Activated CD4-positive, alpha-beta T cell treated with anti-CD3 and anti-CD28 coated beads, Interleukin-2, amount 50 U/mL, for 24 hours (primary cell): ENCODE measurements at regions not wholly inside any gene's neighbourhood (a gene's known extent, or its start where the extent isn't known, plus 50 kb on each side); places are given as distances from the start of the nearest gene placed in this dataset.

Experiments used
- DNase-seq, 2 donors: peaks; one replicate each; pipeline ENCODE4 v3.0.0-alpha.2; 2020; ENCODE audit warnings: low read depth in 1 of 2, low spot score in 1 of 2

DNA sequence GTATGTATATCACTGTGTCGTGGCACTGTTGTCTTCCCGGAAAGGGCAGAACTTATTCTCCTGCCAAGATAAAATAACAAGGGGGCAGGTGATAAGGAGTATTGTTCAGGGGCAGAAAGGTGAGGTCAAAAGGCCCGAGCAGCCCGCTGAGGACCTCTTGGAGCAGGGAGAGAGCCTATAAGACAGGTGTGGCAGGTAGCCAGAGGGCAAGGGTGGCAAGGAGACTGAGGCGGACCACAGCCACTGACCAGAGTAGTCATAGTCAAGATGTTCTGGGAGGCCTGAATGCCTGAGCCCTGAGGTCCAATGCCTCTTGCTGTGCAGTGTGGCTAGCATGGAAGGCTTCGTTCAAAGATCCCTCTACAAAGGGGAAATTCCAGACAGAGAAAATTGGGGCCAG is 172.3 kb upstream of the CHRNA7 start:
- DNase-seq: no peak

DNA sequence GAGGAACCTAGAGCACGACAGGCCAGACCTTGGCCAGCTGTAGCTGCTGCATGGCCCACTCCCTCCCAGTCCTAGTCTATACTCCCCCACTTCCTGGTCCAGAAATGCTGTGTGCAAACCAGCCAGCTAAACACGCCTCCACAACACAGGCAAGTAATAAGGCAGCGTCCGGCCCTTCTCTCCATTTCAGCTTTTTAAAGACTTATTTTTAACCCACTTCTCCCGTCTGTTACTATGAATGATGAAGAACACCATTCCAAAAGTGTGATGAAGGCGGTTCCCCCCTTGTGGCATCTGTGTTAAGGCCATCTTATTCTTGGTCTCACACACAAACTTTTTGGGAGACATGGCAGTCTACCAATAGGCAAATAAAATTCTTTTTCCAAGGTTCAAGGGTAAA is 164.1 kb upstream of the CHRNA7 start:
- DNase-seq: no peak

DNA sequence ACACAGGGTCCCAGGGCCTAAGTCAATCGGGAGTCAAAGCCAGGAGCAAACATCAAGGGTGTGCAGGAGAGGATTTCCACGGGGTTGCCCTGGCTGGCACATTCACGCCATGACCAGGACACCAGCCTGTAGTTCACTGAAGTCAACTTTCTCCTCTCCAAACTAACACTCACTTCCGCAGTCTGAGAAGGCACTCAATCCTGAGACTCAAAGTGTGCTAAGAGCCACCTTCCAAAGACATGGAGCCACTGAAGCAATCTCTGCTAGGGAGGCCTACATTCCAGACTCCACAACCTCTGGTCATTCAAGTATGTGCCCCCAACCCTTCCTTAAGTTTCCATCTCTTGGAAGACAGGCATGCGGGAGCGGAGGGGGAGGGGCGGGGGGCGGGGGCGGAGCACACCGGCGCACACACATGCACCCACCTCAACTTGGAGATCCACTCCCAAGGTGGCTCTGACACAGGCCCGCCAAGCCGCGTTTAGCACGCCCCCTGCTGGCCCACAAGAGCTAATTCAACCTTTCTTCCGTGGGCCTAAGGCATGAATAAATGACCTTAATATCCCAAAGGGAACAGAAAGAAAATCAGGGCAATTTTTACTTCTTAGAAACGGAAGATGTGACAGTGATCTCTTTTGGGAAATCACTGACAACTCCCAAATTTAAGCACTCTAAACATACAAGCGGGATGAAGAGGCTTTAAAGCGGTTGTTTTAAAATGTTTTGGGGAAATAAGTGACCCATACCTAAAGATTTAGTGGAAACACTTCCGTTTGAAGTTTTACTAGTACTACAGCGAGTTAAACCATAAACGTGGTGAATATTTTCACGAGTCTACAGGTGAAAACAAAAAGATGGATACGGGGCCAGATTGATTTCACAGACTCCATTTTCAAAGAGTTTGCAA is 162.5 kb upstream of the CHRNA7 start:
- DNase-seq: peak; percentile 12 to 23

DNA sequence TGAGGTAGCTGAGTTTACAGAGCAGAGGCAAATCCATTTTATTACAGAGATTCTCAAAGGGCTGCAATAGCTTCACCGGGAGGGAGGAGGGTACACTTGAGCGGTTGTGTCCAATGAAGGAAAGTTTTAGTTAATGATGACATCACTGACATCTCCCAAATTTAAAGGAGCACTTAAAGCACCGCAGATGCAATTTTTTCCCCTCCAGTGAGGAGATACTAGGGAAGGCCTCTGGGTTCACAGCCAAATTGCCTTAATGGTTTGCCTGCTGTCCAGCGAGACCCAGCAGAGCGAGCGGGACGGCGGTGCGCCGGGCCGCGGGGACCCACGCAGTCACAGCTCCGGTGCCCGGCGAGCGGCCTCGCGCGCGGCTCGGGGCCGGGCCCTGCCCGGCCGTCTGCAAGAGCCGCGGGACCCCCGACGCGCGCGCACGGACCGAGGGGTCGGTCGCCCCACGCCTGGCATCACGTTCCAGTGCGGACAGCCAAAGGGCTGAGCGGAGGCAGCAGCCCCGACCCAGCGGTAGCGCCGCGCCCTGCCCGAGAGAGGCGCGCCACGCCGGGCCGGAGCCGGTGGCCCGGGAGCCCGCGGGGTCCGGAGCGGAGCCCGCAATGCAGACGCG is 160.5 kb upstream of the CHRNA7 start:
- DNase-seq: no peak

DNA sequence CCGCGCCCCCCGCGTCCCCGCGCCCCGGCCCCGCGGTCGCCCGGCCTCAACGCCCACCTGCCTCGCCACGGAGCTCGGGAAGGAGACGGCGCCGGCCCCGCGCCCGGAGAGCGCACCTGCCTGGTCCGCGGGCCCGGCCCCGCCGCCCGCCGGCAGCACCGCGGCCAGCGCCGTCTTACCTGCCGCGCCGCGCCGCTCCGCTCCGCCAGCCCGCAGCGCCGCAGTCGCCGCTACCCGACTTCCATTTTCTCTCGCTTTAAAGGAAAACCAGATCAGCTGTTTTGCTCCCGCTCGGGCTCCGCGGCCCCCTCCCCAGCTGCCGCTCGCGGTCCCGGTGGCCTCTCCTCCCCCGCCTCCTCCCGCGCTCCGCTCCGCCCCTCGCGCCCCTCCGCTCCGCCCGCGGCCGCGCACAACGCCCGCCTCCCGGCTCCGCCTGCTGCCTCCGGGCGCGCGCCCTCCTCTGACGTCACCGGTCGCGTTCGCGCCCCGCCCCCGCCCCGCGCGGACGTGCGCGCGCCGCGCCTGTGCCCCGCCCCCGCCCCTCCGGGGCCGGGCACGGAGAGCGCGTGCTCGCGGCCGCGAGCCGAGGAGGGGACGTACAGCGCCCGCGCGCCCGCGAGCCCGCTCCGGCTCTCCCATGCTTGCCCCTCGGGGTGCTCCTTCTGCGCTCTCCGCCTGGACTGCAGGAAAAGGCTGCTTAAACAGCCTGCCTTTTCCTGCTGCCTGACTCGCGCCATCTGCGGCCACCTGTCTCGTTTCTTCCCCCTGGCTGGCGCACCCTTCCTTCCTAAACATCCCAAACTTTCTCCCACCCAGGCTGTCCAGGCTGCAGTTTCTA is 159.8 kb upstream of the CHRNA7 start, which contains the start of gene OTUD7A:
Gene OTUD7A, minus strand, starts transcription at position 346 of the 838 bp plus-strand sequence.
- peak; percentile 67 to 70 for DNase-seq

DNA sequence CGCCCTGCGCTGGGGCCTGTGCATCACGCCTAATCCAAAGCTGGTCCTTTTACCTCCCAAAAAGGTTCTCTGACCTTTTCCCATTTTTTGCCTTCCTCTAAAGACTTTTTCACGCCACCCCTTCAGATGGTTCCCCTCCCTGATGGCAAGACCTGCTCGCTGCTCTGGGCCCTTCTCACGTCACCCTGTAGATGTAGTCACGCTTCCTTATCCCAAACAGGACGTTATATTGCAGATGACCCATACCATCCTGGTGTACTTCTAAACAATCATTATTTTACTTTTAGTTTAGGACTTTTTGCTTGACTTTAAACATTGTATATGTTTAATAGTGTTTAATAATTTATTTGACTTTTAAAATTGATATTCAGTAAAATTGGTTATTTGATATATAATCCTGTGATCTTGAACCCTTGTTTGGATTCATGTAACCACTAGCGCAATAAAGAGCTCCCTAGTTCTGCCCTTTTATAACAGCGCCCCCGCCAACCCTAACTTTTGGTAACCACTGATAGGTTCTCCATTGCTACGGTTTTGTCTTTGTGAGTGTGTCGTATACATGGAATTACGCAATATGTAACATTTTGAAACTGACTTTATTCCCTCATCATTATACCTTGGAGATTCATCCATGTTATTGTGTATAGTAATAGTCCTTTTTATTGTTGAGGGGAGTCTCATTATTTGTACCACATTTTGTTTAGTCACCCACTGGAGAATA is 159.0 kb upstream of the CHRNA7 start:
- DNase-seq: no peak

DNA sequence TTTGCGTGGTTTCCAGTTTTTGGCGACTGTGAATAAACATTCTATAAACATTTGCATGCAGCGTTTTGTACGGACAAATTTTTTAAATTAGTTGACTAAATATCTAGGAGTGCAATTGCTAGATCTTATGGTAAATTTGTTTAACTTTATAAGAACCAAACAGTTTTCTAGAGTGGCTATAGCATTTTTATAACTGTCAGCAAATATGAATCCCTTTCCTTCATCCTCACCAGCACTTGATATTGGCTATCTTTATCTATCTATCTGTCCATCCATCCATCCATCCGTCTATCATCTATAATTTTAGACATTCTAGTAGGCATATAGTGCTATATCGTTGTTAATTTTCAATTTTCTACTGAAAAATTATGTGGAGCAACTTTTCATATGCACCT is 158.4 kb upstream of the CHRNA7 start:
- no peak for DNase-seq

DNA sequence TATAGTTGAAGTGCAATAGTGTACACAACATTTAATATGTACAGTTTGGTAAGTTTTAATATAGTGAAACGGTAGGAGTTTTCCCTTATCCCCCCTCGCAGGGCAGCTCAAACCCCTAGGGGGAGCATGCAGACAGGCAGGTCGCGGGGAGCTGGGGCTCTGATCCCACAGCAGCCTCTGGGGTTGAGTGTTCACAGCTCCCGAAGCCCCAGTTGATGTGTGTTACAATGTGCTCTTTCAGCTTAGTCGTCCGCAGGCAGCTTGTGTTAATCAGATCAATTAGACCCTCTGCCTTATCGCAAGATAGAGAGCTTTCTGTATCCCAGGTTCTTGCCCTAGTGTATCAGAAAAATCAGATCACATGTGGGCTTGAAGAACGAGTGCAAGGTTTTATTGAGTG is 143.1 kb upstream of the CHRNA7 start:
- DNase-seq: no peak

DNA sequence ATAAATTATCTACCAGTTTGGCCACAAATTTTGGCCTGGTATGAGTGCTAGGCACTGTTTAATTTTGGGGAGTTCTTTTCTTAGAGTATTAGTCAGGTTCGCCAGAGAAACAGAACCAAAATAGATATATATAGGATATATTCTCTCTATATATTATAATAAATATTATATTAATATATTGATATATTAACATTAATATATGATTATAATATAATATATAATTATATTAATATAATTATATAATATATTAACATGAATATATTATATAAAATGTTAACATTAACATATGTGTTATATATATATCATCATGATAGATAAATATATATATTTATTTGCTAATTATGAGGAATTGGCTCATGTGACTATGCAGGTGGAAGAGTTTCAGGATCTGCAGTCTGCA is 137.8 kb upstream of the CHRNA7 start:
- no peak for DNase-seq

DNA sequence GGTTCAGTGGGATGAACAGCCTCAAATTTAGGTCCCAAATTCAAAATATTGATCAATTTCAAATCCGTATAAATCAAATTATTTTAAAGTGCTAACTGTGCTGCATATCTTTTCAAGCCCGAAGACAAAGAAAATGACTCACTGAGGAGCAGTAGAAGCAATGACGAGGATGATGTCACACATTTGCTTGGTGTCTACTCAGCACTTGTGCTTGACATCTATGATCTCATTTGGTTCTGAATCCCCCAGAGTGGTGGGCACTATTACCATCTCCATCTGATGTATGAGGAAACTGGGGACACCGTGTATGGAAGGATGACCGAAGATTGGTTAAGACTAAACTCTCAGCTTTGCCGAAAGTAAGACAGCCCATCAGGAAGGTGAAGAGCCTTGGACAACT is 136.5 kb upstream of the CHRNA7 start:
- DNase-seq: no peak

DNA sequence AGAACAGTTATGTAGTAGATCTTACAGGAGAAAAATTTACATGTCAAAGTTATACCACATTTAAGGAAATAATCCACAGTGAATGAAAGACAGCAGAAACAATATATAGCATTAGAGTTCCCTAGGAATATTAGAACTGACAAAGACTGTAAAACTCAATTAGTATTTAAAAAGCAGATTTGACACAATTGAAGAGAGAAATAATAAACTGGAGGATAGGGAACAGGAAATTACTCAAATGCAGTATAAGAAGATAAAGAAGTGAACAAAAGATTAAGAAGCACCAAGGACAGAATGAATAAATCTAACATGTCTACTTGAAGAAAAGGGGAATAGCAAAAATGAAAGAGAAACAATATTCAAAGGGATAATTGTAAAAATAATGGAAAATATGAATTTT is 132.6 kb upstream of the CHRNA7 start:
- DNase-seq: no peak

DNA sequence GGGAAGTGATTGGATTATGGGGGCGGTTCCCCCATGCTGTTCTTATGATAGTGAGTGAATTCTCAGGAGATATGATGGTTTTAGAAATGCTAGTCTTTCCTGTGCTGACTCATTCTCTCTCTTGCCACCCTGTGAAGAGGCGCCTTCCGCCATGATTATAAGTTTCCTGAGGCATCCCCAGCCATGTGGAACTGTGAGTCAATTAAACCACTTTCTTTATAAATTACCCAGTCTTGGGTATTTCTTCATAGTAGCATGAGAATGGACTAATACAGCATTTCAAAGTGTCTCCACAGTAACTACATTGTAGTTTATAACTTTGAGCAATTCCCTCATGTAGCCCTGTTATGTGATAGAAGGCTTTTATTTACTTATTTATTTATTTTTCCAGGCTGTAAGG is 128.8 kb upstream of the CHRNA7 start:
- DNase-seq: no peak

DNA sequence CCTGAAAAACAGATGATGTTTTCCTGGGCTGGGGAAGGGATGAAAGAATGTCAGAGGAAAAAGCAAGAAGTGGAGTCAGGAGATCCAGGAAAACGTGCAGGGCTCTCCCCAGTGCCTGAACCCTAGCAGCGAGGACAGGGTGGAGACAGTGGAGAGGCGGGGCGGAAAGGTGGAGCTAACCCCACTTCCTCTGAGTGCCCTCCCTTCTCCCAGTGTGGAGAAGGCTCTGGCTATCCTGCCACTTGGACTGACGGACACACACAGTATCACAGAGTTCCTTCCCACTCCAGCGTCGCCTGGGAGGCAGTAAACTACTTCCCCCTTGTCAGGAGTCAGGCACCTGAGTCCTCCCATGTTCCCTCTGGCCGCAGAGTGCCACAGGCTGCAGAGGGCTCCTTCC is 125.3 kb upstream of the CHRNA7 start:
- no peak for DNase-seq

DNA sequence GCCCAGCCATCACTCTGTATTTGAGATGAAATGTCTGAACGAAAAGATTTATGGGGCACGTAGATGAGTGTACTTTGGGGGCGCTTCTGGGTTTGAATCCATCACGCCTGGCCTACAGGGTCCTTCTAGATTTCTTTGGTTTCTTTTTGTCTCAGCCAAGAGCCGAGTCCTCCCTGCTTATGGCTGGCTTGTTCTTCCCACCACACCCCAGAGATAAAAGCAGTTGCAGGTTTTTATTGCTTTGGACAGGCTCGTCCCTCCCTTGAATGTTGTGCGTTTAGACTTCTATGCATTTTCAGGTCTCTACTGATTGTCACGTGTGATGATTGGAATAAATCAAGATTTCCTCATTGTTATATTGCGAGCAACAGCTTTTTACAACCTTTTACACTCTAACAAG is 104.8 kb upstream of the CHRNA7 start:
- no peak for DNase-seq

DNA sequence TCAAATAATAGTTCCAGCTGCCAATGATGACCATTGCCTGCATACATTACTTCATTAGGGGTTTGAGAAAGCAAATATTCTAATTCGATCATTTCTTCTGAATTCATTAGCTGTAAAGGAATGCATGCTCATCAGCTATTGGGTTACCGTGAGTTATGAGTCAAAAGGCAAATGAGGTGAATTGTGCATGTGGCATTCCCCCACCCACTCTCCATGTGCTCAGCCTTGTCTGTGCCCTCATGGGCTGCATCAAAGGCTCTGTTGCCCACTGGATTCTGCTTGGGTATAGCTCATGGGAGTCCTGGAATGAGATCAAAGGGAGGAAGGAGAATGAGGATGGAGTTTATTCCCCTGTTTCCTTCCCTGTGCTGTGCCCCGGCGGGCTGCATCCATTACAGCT is 99.3 kb upstream of the CHRNA7 start:
- peak; percentile 7 to 29 for DNase-seq

DNA sequence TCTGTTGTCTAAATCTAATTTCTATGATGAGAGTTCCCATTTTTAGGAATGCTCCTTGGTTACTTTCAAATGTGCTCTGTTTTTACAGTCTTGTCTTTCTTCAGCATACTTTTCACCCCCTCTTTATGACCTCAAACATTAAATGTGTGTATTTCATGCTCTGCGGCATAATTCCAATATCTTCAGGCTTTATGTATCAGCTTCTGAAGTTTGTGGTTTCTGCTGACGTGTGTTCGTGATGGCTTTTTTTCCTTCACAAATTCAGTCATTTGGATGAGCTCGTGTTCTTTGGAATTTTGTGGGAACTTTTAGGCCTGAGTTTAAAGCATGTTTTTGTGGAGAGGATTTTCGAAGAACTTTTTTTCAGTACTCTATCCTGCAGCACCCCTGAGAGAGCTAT is 97.7 kb upstream of the CHRNA7 start:
- DNase-seq: no peak

DNA sequence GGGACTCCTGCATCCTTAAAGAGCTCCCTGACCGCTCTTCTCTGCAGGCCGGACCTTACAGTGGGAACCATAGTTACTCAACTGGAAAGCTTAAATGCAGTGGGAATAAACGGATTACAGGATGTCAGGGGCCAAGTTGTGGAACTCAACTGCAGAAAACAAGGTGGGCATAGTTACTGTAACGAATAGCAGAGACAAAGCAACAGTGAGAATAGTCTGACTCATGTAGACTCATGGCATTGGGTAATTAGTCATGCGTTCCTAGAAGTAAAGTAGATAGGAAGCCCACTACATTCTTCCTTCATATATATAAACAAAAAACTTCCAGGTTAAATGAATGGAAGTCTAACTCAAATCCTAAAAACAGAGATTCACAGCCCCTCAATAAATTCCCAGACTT is 95.5 kb upstream of the CHRNA7 start:
- DNase-seq: no peak

DNA sequence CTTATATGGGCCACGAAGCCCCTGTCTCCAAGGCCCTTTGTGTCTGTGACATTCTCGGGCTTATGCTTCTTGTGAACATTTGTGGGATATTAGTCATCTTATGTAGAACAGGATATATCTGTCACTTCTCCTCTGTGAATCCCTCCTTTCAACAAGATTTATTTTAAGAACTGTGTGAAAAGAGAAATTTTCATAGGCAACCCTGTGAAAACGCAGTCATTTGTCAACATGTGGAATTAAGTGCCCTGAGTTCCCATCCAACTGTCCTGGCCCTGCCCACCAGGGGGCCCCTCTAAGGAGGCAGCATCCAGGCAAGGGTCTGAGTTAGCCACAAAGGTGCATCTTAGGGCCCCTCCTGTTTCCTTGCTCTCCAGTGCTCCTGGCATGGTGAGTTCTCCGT is 76.8 kb upstream of the CHRNA7 start:
- DNase-seq: no peak

DNA sequence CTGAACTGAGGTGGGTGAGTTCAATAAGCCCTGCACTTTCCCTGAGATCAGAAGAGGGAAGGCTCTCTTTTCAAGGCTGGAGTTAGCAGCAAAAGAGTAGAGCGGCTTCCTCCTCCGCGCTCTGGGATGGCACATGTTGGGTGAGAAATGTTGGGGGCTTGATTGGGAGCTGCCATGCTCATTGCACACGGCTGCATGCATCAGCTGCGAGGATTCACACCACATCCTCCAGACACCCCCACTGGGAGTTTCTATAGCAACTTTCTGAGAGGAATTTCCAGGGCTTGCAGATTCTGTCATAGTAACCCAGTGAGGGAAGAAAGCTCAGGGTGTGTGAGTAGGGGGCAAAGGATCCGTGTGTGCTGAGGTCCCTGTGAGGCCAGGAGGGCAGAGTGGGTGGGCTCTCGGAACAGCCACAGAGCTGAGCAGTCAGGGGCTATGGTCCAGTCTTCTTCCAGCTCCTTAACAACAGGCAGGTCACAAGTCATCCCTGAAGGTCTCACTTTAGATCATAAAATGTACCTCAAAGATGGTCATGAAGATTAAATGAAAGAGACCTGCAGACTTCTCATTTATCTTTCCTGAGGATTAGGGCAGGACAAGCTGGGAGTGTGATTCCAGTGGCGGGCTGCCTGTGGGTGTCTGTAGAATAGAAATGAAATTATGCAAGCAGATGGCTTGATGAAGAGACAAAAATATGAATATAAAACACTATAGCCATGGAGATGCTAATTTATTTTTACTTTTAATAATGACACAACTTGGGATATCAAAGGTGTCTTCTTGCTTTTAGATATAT is 75.7 kb upstream of the CHRNA7 start:
- DNase-seq: no peak

DNA sequence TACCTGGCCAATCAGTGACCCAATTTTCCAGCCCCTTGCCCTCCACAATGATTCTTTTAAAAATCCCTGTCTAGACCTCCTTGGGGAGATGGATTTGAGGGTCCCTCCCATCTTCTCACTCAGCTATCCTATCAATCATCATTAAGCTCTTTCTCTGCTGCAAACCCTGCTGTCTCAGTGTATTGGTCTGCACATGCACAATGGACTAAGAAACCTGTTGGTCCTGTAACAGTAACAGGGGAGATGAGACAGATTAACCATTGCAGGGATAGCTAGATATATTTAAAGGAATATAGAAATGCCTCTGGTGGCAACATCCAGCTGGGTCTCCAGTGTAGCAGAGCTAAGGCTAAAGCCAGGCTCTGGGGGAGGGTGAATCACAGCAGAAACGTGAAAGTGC is 74.6 kb upstream of the CHRNA7 start:
- DNase-seq: no peak
